ENCODE measurements at regions not wholly inside any gene's neighbourhood (a gene's known extent, or its start where the extent isn't known, plus 50 kb on each side); places are given as distances from the start of the nearest gene placed in this dataset.

DNA sequence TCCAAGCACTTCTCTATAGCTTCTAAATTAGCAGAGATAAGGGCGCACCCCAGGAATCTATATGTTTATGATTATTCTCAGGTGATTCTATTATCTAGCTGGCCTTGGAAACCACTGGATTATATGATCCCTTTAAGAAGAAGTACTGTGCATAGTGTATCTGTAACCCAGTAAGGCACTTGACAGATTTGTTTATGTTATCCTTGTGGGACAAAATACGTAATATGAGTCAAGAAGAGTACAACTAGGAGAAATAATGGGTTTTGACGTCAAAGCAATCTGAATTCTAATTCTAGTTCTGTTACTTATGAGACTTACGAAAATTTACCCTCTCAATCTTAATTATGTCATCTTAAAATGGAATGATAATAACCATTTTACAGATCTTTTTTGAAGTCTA lies 259.6 kb upstream of the NAV3 start:
- ATAC-seq (ENCODE audit: low read depth in 2 of 2) (no peak), DNase-seq (no peak)
- Mint-ChIP-seq H3K4me3 (no peak overlapping the region), H3K9me3 (peaks cover 0 to 7% (median 2%) of the 10 kb centered on the region in 7 donors), H3K4me1 (no peaks in the 10 kb centered on the region), H3K27ac (no peak overlapping the region), H3K36me3 (no peaks in the 10 kb centered on the region), H3K27me3 (no peaks in the 10 kb centered on the region)

GRCh38 chr12:77569876-77570275 lies 260.8 kb upstream of the NAV3 start:
- H3K36me3 Mint-ChIP-seq = no peaks in the 10 kb centered on the region

DNA sequence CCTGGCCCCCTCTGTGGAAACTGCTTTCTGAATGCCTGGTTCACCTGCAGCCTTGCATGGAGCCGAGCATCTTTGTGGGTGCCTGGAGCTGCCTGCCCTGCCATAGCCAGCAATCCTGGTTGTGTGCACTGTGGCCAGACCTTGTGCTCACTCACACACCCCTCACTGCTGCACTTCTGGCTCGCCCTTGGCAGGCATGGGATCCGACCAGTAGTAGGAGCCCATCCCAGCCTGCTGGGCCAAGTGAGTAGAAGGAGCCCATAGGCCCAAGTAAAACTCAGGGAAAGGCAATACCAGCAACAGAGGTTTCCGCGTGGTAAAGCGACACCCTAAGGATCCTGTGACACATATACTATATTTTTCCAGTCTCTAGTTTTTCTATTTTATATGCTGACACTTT lies 270.0 kb upstream of the NAV3 start:
- Mint-ChIP-seq H3K4me1 (no peaks in the 10 kb centered on the region), H3K27ac (no peak overlapping the region), H3K27me3 (no peaks in the 10 kb centered on the region), H3K9me3 (peaks cover 0 to 8% (median 2%) of the 10 kb centered on the region in 7 donors), H3K4me3 (no peak overlapping the region), H3K36me3 (no peaks in the 10 kb centered on the region)
- DNase-seq = no peak
- ATAC-seq (ENCODE audit: low read depth in 2 of 2) = no peak

More at GRCh38 chr12:77569876-77570275, 260.8 kb upstream of the NAV3 start:
- ATAC-seq (ENCODE audit: low read depth in 2 of 2) = no peak
- Mint-ChIP-seq H3K4me3 (no peak overlapping the region), H3K27me3 (no peaks in the 10 kb centered on the region), H3K9me3 (peaks cover 0 to 9% (median 2%) of the 10 kb centered on the region in 7 donors), H3K4me1 (no peaks in the 10 kb centered on the region), H3K27ac (no peak overlapping the region)
- DNase-seq = no peak

- ATAC-seq (ENCODE audit: low read depth in 2 of 2) (no peak), DNase-seq (no peak)
- H3K4me3 Mint-ChIP-seq = no peak overlapping the region
- H3K9me3 Mint-ChIP-seq = peaks cover 0 to 8% (median 0%) of the 10 kb centered on the region in 7 donors
- no peaks in the 10 kb centered on the region for H3K4me1 Mint-ChIP-seq
- no peaks in the 10 kb centered on the region for H3K36me3 Mint-ChIP-seq
- H3K27me3 Mint-ChIP-seq = no peaks in the 10 kb centered on the region
- peak overlapping the region in 1 of 6 donors; percentile 8 for H3K27ac Mint-ChIP-seq
Observed at GRCh38 chr12:77559400-77560074, 271.2 kb upstream of the NAV3 start.

DNA sequence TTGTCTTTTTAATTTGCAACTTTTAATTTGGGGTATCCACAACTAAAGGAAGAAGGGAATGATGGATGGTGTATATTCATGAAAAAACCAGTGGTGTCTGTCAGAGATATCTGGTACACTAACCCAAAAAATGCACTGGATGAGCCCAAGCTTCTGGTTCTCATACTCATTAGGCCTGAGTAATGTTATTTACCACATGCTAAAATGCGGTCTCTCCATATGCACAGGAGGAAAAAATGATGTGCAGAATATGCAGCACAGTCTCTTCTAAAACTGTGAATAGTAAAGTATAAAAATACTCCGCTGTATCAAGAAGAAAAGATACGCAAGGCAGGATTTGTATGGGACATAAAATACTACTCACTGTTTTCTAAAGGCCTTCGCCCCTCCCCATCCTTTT lies 275.6 kb upstream of the NAV3 start:
- H3K27ac Mint-ChIP-seq = no peak overlapping the region
- ATAC-seq (ENCODE audit: low read depth in 2 of 2) (no peak), DNase-seq (no peak)
- no peaks in the 10 kb centered on the region for H3K4me1 Mint-ChIP-seq
- H3K36me3 Mint-ChIP-seq = no peaks in the 10 kb centered on the region
- H3K9me3 Mint-ChIP-seq = peaks cover 0 to 10% (median 0%) of the 10 kb centered on the region in 7 donors
- H3K4me3 Mint-ChIP-seq = no peak overlapping the region
- H3K27me3 Mint-ChIP-seq = no peaks in the 10 kb centered on the region

DNA sequence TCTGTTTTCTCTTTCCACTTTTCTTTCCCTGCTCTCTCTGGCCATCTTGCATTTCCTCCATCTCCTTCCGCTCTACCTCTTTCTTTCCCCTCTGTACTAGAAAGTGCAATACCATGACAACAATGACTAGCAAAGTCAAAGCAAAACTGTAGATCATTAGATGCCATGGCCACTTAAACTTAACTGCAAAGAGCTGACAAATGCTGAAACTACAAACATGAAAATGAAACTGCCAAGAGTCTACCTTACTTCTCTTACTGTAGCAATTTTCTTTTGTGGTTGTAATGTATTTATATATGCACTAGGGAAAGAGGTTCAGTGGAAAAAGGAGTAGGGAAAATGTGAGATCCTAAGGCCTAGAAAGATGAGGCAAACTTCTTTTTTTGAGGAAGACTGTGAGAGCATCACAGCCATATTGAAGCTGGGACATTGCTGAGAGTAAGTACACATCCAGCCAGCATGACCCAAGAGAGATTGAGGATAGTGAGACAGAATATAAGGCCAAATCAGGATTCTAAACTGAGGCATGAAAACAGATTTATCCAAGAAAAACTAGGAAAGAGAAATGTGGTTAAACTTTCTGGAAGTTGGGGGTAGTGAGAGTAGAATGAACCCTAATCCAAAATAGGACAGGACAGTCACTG lies 276.6 kb upstream of the NAV3 start:
- Mint-ChIP-seq H3K4me1 (no peaks in the 10 kb centered on the region), H3K4me3 (no peak overlapping the region), H3K27me3 (no peaks in the 10 kb centered on the region), H3K27ac (no peak overlapping the region), H3K9me3 (peaks cover 0 to 8% (median 0%) of the 10 kb centered on the region in 7 donors), H3K36me3 (no peaks in the 10 kb centered on the region)
- DNase-seq (no peak), ATAC-seq (ENCODE audit: low read depth in 2 of 2) (no peak)

DNA sequence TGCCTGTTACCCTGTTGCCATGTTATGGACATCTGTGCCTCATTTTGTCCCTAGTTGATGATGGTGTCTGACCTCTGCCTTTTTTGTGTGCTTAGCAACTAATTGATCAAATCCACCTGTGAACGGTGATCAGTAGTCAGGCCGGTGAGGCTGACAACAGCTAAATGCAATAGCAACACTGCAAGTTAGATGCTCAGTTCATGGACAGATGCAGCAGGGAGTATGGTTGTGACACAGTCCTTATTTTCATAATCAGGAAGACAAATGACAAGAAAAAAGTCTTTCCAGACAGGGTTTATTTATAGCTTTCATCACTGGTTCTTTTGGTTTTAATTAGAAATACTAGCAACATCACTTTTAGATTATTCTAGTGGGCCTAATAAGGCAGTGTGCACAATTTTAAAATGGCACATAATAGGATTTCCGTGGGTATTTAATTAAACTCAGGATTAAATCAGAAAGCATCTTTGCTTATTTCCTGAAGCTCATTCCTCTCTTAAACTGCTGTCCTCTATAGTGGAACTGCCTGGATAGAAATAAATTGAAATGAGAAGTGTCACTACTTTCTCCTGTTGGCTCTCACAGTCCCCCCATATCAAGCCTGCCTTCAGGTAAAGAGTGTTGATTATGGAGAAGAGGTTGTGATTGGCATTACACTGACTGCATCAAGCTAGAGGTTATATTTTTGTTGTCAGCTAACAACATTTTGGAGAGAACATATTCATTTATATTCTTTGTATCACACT lies 281.1 kb upstream of the NAV3 start:
- Mint-ChIP-seq H3K27ac (no peak overlapping the region), H3K4me3 (no peak overlapping the region), H3K36me3 (no peaks in the 10 kb centered on the region)

GRCh38 chr12:77548797-77549196 lies 281.9 kb upstream of the NAV3 start:
- H3K36me3 Mint-ChIP-seq = no peaks in the 10 kb centered on the region
- H3K27me3 Mint-ChIP-seq = no peaks in the 10 kb centered on the region
- peaks cover 0 to 6% (median 2%) of the 10 kb centered on the region in 7 donors for H3K9me3 Mint-ChIP-seq
- H3K4me3 Mint-ChIP-seq = no peak overlapping the region
- no peak for DNase-seq
- no peak for ATAC-seq (ENCODE audit: low read depth in 2 of 2)
- H3K4me1 Mint-ChIP-seq = no peaks in the 10 kb centered on the region
- H3K27ac Mint-ChIP-seq = no peak overlapping the region

More for the DNA sequence above, 281.1 kb upstream of the NAV3 start:
- no peaks in the 10 kb centered on the region for H3K4me1 Mint-ChIP-seq
- no peak for ATAC-seq (ENCODE audit: low read depth in 2 of 2)
- H3K27me3 Mint-ChIP-seq = no peaks in the 10 kb centered on the region
- no peak for DNase-seq
- peaks cover 0 to 4% (median 0%) of the 10 kb centered on the region in 7 donors for H3K9me3 Mint-ChIP-seq

GRCh38 chr12:77540097-77540496 lies 290.6 kb upstream of the NAV3 start:
- H3K27me3 Mint-ChIP-seq = no peaks in the 10 kb centered on the region
- H3K36me3 Mint-ChIP-seq = no peaks in the 10 kb centered on the region
- DNase-seq (no peak), ATAC-seq (ENCODE audit: low read depth in 2 of 2) (no peak)
- H3K4me1 Mint-ChIP-seq = no peaks in the 10 kb centered on the region
- H3K4me3 Mint-ChIP-seq = no peak overlapping the region
- no peak overlapping the region for H3K27ac Mint-ChIP-seq
- H3K9me3 Mint-ChIP-seq = peaks cover 0 to 11% (median 6%) of the 10 kb centered on the region in 7 donors

DNA sequence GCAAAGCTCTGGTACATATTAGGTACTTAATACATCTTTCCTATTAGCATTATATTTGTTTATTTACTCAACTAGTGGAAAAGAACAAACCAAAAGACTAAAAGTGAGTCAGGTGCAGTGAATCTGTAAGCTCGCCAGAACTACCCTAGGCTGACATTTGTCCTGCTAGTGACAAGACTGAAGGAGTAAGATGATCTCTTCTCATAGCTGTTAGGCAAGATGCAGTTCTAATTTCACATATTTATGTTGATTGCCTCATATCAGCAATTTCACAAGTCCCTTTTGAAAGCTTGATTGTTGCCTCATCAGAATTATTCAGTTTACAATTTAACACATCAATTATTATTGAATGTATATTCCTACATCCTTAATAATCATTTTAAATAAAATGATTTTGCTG lies 293.0 kb upstream of the NAV3 start:
- no peaks in the 10 kb centered on the region for H3K27me3 Mint-ChIP-seq
- peaks cover 0 to 6% (median 3%) of the 10 kb centered on the region in 7 donors for H3K9me3 Mint-ChIP-seq
- DNase-seq = no peak
- H3K4me1 Mint-ChIP-seq = no peaks in the 10 kb centered on the region
- H3K4me3 Mint-ChIP-seq = no peak overlapping the region
- ATAC-seq (ENCODE audit: low read depth in 2 of 2) = no peak
- H3K27ac Mint-ChIP-seq = no peak overlapping the region
- H3K36me3 Mint-ChIP-seq = no peaks in the 10 kb centered on the region

- no peaks in the 10 kb centered on the region for H3K4me1 Mint-ChIP-seq
- H3K27ac Mint-ChIP-seq = no peak overlapping the region
- no peak overlapping the region for H3K4me3 Mint-ChIP-seq
- H3K27me3 Mint-ChIP-seq = no peaks in the 10 kb centered on the region
- peaks cover 0 to 3% (median 2%) of the 10 kb centered on the region in 7 donors for H3K9me3 Mint-ChIP-seq
- no peak for ATAC-seq (ENCODE audit: low read depth in 2 of 2)
- DNase-seq = no peak
- H3K36me3 Mint-ChIP-seq = no peaks in the 10 kb centered on the region
Observed at GRCh38 chr12:77535734-77536133, 295.0 kb upstream of the NAV3 start.

- Mint-ChIP-seq H3K27me3 (no peaks in the 10 kb centered on the region), H3K9me3 (peaks cover 0 to 21% (median 13%) of the 10 kb centered on the region in 7 donors), H3K4me3 (no peak overlapping the region), H3K36me3 (no peaks in the 10 kb centered on the region), H3K4me1 (no peaks in the 10 kb centered on the region), H3K27ac (no peak overlapping the region)
- DNase-seq (no peak), ATAC-seq (ENCODE audit: low read depth in 2 of 2) (no peak)
Observed at GRCh38 chr12:77531912-77532311, 298.8 kb upstream of the NAV3 start.

DNA sequence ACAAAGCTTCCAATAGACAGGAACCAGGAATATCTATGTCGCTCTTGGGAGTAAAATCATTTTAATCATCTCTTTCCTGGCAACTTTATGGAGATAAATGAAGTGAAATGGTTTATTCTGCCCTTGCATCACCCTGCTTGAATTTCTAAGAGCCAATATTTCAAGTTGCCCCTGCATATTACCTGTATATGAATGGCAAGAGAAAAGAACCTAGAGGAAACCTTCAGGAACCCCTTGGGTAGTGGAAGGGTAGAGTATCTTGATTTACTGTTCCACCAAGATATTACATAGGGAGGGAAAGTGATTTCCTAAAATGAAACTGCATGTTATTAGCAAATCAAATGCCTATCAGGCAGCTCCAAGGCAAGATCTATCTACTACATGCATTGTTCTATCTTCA lies 308.4 kb upstream of the NAV3 start:
- no peak overlapping the region for H3K27ac Mint-ChIP-seq
- DNase-seq (no peak), ATAC-seq (ENCODE audit: low read depth in 2 of 2) (no peak)
- H3K9me3 Mint-ChIP-seq = peaks cover under 1 to 16% (median 9%) of the 10 kb centered on the region in 7 donors
- no peak overlapping the region for H3K4me3 Mint-ChIP-seq
- no peaks in the 10 kb centered on the region for H3K4me1 Mint-ChIP-seq
- no peaks in the 10 kb centered on the region for H3K36me3 Mint-ChIP-seq
- no peaks in the 10 kb centered on the region for H3K27me3 Mint-ChIP-seq
